NCI-H1092 treated with DMSO at 0.1 percent for 48 hours (cell line): ENCODE measurements at regions not wholly inside any gene's neighbourhood (a gene's known extent, or its start where the extent isn't known, plus 50 kb on each side); places are given as distances from the start of the nearest gene placed in this dataset.

Experiments
- DNase-seq: peaks from one replicate; lab custom pipeline; 2025; lab: John Stamatoyannopoulos, UW

DNA sequence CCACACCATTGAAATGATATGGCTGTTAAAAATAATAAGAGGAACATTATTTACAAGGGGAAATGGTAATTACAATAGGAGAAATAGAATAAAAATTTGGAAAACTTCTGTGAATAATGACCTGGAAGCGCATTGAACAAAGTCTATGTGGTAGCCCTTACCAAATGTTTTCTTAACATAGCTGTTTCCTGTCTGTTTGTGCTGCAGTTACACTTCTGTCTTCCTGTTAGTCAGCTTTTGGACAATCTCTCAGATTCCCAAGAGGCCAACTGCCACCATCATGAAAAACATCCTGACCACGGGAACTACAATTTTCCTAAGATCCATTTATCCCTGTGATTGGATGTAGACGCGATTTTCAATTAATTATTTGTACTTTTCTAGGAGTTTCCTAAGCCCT lies 754.4 kb upstream of the MARCKS start:
- DNase-seq: no peak

DNA sequence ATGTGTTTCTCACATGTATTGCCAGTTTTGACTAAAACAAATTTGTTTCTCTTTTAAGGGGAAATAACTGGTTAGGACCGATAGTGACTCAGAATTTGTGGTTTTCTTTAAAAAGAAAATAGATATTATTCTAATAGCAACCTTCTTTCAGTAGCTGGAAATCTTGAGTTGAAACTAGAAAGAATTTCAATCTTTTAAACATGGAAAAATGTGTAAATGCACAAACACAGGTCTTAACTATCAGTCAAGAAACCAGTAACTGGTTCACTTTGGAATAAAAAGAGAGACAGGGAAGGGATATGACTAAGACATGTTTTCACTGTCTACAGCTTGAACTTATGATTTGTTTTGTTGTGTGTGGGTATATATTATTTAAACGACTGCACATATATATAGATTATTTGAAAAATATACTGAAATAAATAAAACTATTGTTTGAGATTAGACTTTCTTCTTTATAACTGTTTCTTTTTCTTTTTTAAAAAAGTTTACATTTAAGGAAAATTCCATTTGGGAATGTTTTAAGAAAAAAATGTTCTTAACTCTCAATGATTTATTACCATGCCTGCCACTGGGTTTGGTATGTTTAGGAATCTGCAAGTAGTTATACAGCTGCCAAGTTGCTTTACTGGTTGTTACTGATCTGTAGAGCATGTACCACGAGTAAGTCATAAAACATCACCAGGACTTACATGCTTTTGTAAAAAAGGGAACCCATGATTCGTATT lies 753.3 kb upstream of the MARCKS start:
- DNase-seq: no peak

DNA sequence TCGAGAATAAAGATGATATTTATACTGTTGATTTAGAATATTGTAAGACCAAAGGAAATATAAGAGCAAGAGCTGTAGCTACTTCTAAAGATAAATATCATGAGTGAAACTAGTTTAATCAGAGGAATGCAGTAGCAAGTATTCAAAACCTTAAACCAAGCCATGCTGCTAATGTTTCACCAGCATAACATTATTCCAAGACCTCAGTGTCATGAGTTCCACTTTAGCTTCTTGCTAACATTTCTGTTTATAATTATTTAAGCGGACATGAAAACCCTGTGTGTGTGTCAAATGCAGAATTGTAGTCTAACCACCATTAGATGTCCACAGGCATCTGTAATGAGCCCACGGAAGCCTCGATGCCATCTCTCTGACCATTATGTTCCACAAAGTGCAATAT lies 752.6 kb upstream of the MARCKS start:
- no peak for DNase-seq

DNA sequence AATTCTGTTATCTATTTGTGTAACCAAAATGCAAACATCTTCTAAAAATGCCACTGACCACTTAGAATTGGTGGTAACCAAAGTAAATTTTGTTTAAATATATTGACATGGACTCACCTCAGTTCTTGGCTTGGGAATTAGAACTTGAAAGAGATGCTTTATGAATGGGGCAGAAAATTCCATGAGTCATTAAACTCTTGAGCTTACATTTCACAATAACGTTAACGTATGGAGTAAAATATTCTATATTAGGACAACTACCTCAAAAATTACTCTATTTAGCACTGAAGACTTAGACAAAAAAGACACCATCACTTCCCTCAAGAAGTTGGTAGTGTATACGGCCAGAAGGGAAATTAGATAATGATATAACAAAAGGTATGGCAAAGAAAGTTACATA lies 752.2 kb upstream of the MARCKS start:
- DNase-seq: no peak

DNA sequence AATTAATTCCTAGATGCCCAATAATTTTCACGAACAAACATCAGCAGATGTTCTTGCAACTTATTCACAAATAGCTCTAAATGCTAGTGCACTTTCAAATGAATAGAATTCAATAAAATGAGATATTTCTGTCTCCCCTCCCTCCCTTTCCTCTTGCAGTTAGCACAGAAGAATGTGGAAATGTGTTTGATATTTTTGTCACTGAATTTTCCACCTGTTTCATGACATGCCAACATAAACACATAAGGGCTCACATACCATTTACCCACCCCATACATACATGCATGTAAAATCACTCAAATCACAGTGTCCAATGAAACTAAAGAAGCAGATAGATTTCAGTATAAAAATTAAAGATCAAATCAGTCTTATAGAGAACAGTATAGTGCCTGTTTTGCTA lies 746.9 kb upstream of the MARCKS start:
- DNase-seq: no peak

DNA sequence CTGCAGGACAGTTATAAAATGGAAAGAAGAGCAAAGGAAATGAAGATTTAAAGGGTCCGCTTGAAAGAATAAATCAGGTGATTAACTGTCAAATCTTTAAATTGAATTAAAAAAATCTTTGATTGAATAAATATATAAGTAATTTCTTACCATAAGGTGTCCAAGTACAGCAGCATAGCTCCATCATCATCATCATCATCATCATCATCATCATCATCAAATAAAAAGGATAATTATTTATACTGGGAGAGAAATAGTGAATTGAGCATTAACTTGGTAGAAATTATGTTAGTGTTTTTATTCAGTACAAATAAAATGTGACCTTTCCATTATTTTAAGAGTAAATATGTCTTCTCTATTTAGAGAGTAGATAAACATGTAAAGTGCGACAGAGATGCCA lies 745.6 kb upstream of the MARCKS start:
- DNase-seq: no peak

DNA sequence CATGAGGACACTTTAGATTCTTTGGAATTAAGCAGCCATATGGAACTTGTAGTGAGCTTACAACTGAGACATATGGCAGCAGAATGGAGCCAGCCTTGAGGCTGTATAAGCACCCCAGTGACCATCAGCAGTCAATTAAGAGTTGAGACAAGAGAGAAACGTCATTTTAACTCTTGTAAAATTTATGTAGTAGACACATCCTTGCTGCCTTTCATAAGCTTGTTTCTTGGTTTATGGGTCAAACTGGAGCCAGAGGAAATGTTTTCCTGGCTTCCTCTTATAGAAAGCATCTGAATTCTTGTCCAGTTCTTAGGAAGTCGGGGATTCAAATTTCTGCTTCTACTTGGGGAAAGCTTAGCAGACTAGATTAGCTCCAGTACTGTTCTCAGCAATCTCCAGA lies 745.1 kb upstream of the MARCKS start:
- no peak for DNase-seq

DNA sequence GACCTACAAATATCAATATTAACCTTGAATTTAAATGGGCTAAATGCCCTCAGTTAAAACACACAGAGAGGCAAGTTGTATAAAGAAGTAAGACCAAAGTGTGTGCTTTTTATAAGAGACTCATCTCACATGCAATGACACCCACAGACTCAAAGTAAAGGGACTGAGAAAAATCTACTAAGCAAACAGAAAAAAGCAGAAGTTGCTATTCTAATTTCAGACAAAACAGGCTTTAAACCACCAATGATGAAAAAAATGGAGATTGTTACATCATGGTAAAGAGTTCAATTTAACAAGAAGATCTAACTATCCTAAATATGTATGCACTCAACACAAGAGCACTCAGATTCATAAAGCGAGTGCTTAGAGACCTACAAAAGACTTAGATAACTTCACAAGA lies 741.9 kb upstream of the MARCKS start:
- no peak for DNase-seq

DNA sequence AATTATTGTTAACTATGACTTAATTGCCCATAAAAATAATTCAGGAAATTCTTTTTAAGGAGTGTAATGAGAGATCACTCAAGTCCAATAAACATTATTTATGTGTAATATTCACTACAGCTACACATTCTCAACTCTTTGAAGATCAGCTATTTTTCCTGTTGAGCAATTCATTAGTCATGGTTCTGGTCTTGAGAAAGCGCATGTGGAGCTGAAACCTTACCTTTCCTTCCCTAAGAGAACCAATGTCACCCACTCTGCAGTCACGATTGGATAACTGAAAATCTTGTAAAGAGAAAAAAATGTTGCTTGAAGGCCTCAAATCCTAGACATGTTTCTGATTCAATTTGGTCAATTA lies 736.9 kb upstream of the MARCKS start:
- no peak for DNase-seq

DNA sequence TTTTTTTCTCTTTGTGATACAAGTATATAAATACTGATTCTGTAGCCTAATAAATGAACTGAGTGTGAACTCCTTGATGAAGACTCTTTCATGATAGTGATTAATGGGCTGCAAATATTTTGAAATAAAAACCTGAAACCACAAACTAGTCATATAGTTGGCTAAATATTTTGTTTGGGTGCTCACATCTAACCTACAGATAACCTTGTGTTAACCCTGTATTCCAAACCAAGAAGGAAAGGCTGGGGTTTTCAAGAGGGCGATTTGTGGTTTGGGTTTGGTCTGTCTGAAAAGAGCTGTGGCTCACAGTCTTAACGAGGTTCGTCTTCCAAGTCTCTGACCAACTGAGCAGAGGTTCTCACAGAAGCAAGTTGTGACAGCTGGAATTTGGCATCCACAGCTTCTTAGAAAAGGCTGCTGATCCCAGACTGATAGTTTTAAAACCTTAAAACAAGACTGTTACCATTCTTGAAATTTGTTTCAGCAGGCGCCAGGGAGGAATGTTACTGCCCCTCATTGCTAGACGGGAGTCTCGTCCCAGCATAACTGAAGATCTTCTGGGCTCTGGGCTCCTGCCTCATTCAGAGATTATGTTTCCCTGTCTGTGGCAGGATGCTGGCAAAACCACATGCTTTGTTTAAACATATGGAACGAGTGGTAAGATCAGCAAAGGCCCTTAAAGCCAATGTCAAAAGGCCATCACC lies 736.4 kb upstream of the MARCKS start:
- DNase-seq: no peak

DNA sequence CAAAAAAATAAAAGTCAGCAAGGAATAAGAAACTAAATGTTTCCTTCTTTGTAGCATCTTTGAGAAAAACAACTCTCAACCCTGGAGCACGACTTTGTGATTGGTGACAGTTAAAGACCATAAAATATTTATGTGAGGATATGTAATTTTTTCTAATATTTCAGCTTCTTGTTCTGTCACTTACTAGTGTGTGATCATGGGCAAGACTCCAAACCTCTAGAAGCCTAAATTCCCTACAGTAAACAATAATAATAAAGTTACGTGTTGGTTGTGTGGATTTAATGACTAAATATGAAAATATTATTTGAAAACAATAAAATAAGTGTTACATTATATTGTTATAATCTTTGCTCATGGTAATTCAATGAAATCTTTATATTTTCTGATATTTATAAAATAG lies 735.6 kb upstream of the MARCKS start:
- no peak for DNase-seq

DNA sequence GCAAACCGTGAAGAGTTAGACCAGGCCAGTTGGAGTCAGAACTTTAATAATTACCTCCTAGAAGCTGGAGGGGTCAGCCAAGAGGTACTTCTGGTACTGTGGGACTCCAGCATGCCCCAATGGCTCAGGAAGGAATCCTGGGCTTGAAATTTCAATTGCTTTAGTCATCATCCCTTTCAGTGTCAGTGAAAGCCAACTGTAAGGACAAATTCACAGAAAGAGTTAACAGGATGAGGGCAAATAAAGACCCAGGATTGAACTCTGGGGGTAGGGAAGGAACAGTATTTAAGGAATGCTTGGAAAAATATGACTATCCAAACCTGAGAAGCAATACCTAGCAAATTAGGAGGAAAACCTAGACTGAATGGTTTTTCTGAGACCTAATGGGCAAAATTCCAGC lies 735.1 kb upstream of the MARCKS start:
- no peak for DNase-seq

DNA sequence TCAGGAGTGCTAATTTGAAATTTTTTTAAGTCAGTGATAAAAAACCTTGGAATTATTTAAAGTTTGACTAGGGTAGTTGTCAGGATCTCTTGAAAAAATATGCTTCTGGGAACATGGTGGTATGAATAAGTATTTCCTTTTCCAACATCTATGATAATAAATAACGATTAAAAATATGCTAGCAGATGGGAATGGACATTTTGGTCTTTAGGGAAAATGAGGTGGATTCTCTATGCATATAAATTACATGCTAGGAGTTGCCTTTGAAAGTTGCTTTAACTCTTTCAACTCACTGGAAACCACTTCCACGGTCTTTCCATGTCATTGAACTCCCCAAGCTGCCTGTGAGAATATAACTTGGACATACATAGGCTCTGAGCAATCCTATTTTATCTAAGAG lies 731.5 kb upstream of the MARCKS start:
- DNase-seq: no peak

DNA sequence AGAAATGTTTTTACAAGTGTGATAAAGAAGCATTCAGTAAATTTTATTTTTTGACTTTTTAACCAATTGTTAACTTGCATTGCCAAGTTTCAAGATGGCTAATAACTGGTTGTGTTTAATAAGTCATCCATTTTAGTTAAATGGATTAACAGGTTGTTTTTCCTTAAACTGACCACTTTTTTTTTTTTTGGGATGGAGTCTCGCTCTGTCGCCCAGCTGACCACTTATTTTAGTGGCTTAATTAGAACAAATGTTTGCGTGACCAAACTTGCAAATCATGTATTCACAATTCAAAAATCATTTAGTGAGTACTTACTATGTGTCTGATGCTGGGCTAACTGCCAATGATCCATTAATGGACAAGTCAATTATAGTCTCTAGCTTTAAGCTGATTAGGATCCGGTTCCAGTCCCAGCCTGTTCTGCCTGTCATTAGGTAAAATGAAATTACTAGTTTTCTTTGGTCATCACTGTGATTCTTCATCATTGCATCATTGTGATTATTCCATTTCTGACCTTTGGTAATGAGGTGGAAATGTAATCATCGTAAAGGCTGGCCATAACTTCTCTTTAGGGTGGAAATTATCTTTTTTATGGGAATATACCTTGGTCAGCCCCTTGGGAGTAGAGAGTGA lies 729.2 kb upstream of the MARCKS start:
- no peak for DNase-seq

DNA sequence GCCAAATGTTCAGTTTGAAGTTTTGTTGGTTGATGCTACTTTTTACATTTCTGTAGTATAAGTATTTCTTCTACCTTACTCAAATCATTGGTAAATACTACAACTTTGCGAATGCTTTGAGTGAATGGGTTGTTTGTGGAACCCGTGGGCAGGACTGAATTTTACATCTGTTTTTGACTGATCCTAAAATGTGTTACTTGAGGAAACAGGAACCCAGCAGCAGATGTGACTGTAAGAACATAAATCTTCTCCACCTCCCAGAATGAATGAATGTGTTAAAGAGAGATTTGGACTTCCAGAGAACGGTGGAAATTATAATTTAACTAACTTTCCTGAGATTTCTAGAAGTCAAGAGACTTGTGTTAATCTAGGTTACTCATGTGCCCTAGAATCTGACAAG lies 728.5 kb upstream of the MARCKS start:
- DNase-seq: no peak

DNA sequence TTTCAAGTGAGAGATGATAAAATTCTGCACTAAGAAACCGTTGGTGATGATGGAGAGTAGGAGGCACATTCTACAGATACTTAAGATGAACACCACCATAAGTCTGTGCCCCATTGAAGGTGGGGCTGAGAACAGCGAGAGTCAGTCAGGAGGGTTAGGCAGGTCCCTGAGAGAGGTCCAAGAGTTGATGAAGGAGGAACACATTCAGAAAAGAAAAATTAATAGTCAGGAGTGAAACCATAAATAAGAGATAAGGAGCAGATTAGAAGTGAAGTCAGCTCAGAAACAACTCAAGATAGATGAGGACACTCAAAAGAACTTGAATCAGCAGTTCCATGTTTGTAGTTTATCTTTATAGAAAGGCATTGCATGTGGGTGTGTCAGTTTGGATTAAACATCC lies 727.2 kb upstream of the MARCKS start:
- no peak for DNase-seq

DNA sequence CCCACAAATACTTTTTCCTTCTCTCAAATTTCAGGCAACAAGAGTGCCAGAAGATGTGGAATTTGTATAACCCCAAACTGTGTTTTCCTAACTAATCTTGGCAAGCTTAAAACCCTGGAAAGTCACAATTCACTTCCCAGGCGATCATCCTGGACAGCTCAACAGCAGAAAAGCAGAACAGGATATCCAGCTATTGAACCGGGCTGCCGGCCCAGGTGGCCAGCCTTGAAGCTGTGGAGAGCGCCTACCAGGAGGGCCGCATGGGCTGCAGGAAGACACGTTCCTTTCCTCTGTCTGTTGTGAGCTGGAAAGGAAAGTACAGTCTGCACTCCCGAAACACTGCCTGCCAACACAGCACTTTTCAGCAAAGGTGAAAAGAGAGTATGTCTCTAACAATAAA lies 719.7 kb upstream of the MARCKS start:
- no peak for DNase-seq

DNA sequence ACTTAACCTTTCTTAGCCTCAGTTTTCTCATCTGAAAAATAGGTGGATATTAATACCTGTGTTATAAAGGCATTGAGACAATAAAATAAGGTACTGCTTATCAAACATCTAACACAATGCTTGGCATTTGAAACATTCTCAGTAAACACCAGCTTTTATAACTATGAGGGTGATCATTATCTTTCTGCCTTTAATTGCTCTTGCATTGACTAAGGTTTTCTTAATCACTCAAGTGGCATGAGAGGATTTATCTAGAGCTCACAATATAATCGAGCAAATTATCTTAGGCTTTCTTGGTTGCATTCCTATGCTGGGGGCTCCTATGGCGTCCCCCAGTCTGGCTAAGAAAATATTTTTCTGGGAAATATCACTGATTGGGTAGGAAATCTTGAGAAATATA lies 716.4 kb upstream of the MARCKS start:
- no peak for DNase-seq

DNA sequence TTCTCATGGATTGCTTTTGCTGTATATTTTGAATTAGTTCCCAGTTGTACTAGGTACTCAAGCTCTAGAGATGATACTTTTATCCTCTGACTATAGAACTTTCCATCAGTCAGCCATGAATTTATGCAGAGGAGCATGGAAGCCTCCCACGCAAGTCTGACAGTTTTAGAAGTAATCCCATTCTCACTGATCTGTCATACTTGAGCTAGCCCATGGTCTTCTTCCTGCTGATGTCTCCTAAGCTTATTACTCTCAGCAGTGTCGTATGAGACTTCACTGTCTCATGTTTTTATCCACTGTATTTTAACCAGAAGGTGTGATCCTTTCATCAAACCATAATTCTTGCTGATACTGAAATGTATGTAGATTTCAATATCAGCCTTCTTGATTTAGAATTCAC lies 715.2 kb upstream of the MARCKS start:
- DNase-seq: no peak

DNA sequence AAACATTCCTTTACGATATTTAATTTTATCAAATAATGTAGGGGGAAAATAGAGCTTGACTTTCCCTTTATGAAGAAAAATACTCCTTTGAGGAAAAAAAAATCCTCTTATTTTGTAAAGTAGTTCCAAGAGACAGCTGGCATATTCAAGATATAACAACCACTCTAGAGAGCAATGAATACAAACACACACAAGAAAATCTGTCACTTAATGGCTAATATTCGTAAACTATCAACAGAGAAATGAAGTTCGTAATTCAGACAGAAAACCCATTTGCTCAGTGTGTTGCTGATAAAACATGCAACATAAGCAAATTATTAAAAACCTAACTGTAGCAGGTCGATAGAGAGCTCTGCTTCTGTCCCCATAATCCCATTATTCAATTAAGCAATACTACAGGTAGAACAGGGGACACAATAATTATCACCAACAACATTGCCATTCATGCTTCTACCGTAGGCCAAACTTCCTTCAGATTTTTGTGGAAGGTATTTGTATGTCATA lies 714.4 kb upstream of the MARCKS start:
- no peak for DNase-seq

DNA sequence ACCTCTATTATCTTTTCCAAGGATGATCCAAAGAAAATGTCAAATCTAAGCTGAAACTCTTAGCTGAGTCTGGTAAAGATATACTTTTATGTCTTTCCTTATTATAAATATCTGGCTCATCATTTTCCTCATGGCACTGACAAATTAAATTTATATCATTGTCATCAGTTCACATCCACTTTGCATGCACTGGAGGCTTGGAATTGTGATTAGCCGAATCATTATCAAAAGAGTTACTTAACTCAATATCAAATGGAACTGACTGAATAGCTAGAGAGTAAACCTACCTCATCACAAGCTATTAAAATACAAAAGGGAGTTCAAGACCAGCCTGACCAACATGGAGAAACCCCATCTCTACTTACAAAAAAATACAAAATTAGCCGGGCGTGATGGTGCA lies 713.9 kb upstream of the MARCKS start:
- no peak for DNase-seq

DNA sequence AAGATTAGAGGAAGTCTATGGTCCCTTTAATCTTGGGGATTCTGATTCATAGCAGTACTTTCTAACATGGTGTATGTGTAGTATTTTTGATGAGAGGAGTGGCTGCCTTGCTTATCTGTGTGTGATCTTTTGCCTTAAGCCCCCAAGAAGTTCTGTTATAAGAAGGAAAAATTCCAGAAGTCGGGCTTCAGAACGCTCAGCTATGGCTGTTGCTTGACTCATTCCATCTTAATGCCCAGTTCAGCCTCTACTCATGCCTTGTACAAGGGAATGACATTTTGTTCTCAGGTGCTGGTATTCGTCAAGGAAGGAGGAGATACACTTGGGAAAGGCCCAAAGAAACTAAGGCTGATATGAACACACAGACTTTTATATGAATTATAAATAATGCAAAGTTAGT lies 713.0 kb upstream of the MARCKS start:
- DNase-seq: no peak

DNA sequence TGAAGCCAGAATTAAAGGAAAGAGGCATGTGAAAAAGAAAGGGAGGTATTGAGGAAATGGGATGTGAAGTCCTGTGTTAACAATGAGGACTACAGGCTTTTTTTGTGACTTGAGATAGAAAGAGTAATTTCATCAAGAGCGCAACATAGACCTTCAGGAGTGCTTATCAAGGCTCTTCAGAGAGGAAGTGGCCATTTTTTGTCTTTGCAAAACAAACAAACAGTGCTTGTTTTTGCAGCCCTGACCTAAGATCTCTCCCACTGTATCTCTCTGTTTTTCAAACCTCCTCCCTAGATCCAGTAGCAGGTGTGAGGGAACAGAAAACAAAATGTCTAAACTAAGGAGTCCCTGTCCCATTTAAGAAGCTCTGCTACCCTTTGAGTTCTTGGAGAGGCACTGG lies 710.3 kb upstream of the MARCKS start:
- no peak for DNase-seq

DNA sequence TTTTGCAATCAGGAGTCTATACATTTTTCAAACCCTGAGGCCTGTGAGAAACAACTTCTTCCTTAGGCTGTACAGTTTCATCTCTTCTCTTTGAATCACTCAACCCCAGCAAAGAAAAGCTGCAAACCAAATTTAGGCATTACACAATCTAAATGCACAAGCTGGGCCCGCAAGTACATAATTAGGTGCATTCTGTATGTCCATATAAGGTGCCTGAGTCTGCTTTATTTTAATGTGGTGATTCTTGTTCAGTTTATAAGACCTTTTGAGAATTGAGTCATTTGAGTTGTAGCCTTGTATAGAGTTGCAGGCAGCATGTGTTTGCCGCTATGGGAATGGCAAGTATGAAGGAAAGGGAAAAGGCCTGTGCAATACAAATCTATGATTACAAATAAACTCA lies 709.6 kb upstream of the MARCKS start:
- DNase-seq: no peak
